GM21825 (cell line): ENCODE measurements at regions not wholly inside any gene's neighbourhood (a gene's known extent, or its start where the extent isn't known, plus 50 kb on each side); places are given as distances from the start of the nearest gene placed in this dataset.
"Not testable (repeated sequence)": the region's sequence is repeated elsewhere in the genome, so short reads cannot be mapped to it uniquely, and the experiment has no call there.

Source experiments
- ATAC-seq: cut with Tn5 transposase; IDR thresholded peaks from one replicate; pipeline ENCODE4 v1.9.1; 2021; ENCODE audit warnings: mild to moderate bottlenecking, moderate library complexity; ENCODE audit not compliant: unreplicated experiment

DNA sequence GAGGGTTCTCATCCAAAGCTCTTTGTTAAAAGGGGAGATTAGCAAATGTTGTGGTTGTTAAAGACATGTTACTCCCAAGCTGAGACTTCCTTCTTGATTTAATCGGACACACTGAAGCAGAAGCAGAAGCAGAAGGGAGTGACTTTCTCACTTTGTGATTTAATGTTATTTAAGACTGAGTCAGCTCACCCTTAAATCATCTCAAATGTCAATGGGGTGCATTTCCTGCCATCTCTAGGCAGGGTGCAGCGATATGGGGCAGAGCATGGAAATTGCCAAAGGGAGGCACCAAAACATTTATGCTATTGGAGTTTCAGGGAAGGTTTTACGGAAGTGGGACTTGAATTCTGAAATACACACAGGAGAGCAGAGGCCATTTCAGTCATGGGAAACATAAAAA is 283.6 kb downstream of the ABCC12 start:
- ATAC-seq = no peak

DNA sequence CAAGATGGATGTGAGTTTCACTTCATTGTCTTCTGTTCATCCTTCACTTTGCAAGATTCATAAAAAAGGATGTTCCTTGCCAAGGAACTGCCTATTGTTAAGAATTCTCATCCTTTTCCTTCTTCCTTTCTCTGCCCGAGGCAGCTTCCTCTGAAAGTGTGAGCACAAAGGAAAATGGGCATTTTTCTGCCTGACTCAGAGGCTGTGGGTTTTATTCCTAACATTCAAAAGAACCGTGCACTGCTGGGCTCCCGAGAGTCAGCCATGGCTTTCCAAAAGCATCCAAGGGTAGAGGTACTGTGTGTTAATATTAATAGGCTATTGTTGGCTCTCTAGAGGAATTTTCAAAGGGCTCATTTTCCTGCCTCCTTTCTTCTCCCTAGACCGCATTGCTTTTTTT is 289.4 kb downstream of the ABCC12 start:
- ATAC-seq = no peak

DNA sequence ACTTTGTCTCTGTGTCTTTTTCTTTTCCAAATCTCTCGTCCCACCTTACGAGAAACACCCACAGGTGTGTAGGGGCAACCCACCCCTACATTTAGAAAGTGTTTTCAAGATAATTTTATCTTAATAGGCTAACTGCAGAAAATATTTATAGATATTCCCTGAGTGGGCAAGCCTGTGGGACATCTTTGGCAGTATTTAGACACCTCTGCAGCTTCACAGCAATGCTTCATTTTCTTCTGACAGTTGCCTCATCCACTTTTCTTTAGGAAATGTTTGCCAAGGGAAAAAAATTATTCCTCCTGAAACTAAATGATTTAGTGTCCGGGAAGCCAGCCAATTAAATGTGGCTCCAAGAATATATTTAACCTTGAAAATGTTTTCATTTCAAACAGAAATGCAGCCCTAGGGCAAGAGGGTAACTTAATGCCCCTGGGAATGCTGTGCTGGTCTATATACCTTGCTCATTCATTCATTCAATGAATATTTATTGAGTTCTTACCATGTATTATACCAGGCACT is 290.4 kb downstream of the ABCC12 start:
- no peak for ATAC-seq

DNA sequence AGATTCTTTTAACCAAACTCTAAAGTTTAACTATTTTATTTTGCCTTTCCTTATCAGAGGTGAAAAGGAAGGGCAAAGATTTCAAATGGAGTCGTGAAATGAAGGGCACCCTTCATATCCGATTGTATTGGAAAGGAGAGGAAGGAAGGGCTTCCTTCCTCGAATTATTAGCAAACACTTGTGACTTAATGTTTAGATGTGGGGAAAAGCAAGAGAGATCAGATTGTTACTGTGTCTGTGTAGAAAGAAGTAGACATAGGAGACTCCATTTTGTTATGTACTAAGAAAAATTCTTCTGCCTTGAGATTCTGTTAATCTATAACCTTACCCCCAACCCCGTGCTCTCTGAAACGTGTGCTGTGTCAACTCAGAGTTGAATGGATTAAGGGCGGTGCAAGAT is 291.5 kb downstream of the ABCC12 start:
- ATAC-seq = not testable (repeated sequence)

DNA sequence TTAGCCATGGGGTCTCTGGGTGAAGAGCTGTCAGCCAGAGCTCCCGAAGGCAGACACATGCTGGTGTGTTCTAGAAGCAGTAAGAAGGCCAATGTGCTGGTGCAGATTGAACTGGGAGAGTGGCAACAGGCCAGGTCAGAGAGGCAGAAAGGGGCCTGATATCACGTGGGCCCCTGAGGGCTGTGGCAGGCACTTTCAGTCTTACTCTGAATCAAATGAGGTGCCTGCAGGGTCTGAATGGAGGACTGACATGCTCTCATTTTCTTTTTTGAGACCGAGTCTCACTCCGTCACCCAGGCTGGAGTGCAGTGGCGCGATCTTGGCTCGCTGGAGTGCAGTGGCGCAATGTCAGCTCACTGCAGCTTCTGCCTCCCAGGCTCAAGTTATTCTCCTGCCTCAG is 293.8 kb downstream of the ABCC12 start:
- ATAC-seq = no peak

DNA sequence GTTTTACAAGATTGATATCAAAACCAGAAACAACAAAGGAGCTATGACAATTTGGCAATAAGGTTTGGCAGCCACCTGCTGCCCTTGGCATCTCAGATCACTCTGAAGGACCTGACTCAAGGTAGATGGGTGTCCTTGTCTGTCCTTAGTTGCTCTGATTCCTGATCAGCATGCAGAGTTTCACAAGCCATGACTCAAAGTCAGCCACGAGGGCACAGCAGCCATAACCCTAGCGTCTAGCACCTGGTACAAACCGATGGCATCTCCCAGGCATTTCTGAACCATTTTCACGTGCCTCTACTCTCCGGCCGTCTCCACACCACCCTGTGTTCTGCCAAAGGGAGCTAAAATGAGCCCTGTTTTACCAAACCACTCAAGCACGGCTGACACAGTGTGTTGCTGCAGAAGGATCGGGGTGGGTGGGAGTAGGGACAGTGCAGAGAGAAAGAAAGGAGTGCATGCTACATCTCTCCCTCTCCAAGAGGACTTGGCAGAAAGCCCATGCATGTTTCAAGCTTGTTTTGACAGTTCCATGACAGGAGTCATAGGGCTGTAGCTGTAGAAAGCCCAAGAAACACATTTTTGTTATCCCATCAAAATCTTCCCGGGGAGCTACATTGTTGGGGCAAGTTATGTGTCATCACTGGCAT is 297.3 kb downstream of the ABCC12 start:
- no peak for ATAC-seq

DNA sequence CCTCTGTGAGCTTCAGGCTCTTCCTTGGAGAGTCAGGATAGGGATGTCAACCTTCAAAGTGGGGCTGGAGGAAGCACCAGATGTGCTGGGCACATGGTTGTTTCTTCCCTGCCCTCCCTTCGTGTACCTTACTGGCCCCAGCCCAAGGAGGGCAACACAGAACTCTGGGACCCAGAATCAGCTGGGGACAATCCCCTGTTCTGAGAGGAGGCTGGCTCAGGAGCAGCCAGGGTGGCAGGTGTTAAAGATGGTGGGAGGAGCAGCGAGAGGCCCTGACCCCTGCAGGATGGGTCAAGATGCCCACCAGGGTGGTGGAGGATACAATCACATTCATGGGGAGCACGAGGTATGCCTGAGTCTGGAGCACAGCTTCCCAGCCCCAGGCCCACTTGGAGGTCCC is 300.4 kb downstream of the ABCC12 start:
- ATAC-seq = no peak

DNA sequence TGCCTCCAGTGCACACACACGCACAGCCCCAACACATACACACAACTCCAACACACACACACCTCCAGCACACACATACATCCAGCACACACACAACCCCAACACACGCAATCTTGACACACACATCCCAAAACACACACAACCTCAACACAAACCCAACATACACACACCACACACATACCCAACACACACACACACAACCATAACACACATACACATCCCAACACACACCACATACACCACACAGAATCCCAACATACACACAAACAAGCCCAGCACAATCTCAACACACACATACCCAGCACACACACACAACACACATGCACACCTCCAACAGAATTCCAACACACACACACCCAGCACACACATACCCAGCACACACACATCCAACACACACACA is 301.1 kb downstream of the ABCC12 start:
- no peak for ATAC-seq

DNA sequence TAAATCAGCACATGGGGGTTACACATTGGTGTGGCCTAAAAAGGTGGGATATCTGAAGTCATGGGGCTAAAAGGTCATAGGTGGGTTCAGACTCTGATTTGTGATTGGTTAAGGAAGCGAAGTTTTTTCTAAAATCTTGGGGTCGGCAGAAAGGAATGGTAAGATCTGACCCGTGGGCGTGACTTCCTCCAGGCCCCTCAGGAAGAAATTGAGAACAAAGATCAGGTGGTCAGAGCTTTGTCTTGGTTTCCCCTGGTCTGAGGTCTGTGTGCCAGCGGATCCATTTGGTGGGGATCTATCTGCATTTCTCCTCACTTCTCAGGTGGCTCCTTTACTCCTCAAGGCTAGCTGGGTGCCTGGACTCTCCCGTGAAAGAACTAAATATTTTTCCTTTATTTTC is 302.8 kb downstream of the ABCC12 start:
- no peak for ATAC-seq

DNA sequence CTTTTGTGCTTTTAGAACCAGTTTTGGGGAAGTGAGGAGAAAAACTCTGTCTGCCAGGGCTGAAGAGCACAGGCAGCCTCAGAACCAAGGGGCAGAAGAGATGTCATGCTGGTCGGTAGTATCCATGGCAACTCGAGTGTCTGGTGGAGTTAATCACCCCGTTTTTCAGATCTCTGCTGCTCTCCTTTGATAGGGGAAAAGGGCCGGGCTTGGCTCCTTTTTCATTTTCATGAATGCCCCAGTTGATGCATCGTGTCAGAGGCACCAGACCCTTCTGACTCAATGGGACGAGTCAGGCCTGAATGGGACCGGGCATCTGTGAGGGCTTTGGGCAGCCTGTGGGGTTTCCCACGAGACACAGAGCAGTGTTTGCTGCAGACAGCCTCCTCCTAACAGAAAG is 304.6 kb downstream of the ABCC12 start:
- ATAC-seq = no peak

DNA sequence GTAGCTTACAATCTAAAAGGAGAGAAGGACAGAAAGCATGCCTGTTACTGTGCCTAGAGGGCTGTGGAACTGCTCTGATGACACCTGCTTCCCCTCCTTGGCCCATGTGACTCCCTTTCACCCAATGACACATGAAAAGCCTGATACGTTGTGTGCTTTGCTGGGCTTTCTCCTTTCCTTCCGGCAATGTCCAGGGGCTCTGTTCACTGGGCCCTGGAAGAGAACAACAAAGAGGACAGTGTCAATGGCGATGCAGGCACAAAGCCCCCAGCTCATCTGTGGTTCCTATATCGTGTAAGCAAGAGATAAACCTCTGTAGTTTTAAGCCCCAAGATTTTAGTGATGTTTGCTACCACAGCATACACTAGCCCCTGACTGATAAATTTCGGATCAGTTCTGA is 306.1 kb downstream of the ABCC12 start:
- no peak for ATAC-seq

DNA sequence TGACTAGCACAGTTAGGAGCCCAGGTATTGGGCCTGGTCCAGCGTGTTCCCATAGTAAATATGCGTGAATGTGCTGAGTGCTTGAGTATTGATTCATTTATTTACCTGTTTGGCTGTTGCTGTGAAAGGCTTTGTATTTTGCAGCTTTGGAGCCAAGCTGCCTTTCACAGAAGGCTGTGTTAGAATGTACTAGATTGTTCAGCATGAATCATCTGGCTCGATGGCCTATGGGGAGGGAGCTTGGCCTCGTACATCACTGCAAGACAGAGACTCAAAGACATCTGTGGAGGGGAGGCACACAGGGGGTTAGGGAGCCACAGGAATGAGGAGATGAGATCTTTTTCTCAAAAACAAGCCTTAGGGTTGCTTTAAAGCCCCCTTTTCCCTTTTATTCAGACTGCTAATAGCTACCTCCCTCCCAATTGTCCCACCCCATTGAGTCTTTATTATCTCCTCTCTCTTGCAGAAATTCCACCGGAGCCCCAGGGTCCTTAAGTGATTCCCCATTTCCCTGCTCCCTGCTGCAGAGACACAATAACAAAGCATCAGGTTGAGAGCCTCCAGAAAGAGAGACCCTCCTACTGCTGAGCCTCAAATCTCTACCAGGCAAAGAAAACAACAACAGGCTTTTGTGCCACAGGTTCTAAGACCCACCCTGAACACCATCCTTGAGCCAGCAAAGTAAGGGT is 307.2 kb downstream of the ABCC12 start:
- ATAC-seq = no peak

DNA sequence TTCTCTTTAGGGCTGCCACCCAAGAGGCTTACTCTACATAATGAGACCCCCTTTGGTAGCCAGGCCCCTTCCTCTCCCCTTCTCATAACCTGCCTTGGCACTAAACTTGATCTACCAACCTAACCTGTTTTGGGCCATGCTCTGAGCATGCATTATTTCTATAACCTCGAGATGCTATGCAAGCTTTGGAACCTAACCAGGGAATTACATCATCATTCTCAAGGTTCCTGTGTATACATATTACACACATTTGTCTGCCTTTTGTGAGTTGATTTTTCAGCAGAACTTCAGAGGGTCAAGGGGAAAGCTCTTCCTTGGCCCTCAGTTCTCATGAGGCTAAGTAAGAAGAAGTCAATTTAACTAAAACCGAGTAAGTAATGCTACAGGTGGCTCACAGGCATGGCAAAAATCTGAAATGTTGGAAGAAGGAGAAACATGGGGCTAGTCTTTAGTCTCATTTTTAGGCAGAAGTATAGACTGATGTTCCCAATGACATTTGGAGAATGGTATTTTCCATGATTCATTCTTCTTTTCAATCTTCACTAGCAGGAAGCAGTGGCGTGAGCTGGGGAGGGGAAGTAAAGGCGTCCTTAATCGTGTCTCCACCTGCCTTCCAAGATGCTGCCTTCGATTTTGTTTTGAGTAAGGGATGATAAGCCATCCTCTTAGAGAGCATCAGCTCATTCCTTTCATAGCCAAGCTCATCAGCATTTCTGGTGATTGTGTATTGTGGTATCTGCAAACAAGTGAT is 308.4 kb downstream of the ABCC12 start:
- no peak for ATAC-seq

DNA sequence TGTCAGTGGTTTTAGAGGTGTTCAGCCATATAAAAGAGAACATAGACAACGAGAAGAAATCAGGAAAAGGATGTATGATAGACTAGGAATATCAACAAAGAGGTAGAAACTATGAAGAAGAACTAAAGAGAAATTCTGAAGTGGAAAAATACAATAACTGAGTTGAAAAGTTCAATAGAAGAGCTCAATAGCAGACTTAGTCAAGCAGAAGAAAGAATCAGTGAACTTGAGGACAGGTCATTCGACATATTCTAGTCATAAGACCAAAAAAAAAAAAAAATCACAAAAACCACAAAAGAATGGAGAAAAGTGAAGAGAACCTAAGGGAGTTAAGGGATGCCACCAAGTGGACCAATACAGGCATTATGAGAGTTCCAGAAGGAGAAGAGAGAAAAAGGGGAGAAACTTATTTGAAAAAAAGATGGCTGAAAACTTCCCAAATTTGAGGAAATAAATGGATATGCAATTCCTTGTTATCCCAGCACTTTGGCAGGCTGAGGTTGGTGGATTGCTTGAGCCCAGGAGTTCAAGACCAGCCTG is 321.2 kb downstream of the ABCC12 start:
- no peak for ATAC-seq

DNA sequence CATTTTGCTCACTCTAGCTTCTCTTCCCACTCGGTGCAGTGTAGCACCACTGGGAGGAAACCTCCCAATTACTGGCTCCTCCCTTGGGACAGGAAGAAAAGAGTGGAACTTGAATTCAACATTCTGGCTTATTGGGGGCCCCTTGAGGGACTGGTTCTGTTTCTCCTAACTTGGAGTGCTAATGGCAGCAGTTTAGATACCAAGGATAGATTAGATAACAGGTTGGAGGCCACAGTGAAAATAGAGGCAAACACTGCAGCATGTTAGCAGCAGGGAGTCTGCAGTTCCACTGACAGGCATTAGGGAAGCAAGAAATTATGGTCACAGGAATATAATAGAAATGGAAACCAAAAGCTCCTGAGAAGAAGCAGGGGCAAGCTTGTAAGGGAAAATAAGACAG is 322.0 kb downstream of the ABCC12 start:
- ATAC-seq = no peak

DNA sequence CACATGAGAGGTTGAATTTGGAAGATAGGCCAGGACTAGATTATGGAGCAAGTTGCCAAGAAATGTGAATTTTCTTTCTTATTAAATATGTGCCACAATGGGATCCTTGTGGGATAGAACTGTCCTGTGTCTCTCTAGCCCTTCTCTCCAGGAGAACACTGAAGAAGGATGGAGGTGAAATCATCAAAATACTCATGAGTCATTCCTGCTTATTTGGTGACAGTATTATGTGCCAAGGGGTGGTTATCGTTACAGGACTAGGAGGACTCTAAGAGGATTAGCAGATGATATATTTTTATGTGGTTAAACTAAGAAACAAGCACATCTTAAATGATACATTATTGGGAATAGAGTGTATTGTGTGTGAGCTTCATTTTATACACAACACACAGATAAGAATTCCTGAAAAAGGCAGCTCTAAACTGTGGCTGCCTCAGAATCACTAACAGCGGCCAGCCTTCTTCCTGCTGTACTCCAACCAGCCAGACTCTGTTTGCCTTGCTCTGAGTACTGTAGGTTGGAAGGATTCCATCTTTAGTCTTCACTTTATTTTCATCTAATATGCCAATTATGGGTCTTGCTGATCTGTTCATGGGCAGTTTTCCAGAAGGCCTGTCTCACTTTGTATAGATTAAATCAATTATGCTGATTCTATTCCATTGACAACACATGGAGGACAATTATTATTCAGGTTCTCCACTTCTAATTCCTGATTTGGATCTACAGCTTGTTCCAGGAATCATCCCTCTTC is 325.8 kb downstream of the ABCC12 start:
- no peak for ATAC-seq

DNA sequence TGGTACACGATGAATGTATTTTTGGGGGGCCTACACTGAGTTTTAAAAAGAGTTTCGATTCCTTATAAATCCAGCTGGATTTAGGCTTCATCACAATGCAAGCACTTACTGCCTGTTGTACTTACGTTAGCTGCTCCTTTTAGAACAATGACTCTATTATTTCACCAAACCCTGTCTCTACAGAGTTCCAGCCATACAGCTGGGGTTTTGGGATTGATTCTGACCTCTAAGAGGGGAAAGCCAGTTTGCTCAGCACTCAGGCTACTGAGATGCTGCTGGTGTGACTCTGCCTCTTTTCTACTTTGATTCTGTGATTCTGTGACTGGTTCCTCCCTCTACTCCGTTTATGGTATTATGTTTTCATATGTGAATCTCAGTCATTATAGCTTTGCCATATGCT is 329.7 kb downstream of the ABCC12 start:
- no peak for ATAC-seq

DNA sequence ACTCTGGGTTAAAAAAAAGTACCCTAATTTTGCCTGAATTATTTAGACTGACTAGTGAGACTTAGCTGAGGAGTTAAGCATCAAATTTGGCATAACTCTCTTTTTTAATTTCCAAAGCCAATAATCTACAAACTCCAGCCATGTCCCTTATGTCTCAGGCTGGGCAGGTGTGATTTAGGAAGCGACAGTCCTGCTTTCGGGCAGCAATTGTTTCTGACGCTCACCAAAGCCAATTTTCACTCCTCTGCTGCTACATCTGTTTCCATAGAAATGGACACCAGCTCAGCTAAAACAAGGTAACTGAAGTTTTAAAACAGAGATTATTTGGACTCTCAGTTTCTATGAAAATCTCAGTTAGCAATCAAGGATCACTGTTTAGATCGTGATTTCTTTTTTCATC is 338.7 kb downstream of the ABCC12 start:
- ATAC-seq = no peak

DNA sequence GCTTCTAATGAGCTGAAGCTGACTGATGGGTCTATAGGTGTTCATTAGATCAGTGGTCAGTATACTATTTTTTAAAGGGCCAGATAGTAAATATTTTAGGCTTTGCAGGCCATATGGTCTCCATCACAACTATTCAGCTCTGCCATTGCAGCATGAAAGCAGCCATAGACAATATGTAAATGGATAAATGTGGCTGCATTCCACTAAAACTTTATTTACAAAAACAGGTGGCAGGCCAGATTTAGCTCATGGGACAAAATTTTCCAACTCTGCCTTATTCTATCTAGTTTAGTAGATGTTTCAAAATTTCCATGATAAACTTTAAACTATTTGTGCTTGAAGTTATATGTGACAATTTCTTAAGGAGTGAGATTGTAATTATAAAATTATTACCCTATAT is 339.3 kb downstream of the ABCC12 start:
- no peak for ATAC-seq

DNA sequence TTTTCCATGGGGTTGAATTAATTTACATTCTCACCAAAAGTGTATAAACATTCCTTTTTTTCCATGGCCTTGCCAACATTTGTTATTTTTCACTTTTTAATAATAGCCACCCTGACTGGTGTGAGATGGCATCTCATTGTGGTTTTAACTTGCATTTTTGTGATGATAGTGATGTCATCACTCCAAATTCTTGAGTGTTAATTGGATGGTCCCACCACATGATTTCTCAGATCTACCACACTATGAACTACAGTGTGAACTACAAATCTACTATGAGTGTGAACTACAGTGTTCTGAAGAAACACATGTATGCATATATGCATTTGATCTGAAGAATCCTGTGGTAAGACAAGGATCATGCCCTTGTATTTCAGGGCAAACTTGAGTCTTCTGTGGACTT is 340.1 kb downstream of the ABCC12 start:
- ATAC-seq = no peak

DNA sequence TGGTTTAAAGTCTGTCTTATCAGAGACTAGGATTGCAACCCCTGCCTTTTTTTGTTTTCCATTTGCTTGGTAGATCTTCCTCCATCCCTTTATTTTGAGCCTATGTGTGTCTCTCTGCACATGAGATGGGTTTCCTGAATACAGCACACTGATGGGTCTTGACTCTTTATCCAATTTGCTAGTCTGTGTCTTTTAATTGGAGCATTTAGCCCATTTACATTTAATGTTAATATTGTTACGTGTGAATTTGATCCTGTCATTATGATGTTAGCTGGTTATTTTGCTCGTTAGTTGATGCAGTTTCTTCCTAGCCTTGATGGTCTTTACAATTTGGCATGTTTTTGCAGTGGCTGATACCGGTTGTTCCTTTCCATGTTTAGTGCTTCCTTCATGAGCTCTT is 344.0 kb downstream of the ABCC12 start:
- ATAC-seq = not testable (repeated sequence)
